ENCODE measurements at regions not wholly inside any gene's neighbourhood (a gene's known extent, or its start where the extent isn't known, plus 50 kb on each side); places are given as distances from the start of the nearest gene placed in this dataset.
A peak's percentile ranks its signal among the peaks of the same experiment; 100 is the strongest.

GRCh38 chr3:98982351-98982750 is 80.9 kb upstream of the DCBLD2 start:
- TF ChIP-seq SPI1 (IDR thresholded peaks at IDR 0.05; ENCODE audit: low read depth, low read length) = no peak
- TF ChIP-seq PAX5 (IDR thresholded peaks at IDR 0.05; ENCODE audit: insufficient read depth, low read length, severe bottlenecking) = no peak
- no peak for TF ChIP-seq POLR2A (IDR thresholded peaks at IDR 0.05; ENCODE audit: low read depth, low read length)
- TF ChIP-seq POU2F2 (IDR thresholded peaks at IDR 0.05; ENCODE audit: low read depth, low read length) = no peak
- no peak for TF ChIP-seq TAF1 (IDR thresholded peaks at IDR 0.05; ENCODE audit: low read depth, low read length)
- TF ChIP-seq POLR2AphosphoS5 (IDR thresholded peaks at IDR 0.05; ENCODE audit: low read depth, low read length) = no peak
- no peak for DNase-seq (ENCODE audit: insufficient read length, low spot score)
- no peak for FAIRE-seq

GRCh38 chr3:98980915-98981596 is 79.6 kb upstream of the DCBLD2 start:
- peak; percentile 72 for FAIRE-seq
- TF ChIP-seq POLR2AphosphoS5 (IDR thresholded peaks at IDR 0.05; ENCODE audit: low read depth, low read length) = no peak
- TF ChIP-seq PAX5 (IDR thresholded peaks at IDR 0.05; ENCODE audit: insufficient read depth, low read length, severe bottlenecking) = no peak
- TF ChIP-seq POU2F2 (IDR thresholded peaks at IDR 0.05; ENCODE audit: low read depth, low read length) = 0 out of 2 replicates have a peak, but pooled peaks have one; percentile 19
- TF ChIP-seq SPI1 (IDR thresholded peaks at IDR 0.05; ENCODE audit: low read depth, low read length) = no peak
- TF ChIP-seq POLR2A (IDR thresholded peaks at IDR 0.05; ENCODE audit: low read depth, low read length) = no peak
- peak; percentile 2 for DNase-seq (ENCODE audit: insufficient read length, low spot score)

- no peak for TF ChIP-seq POLR2A (IDR thresholded peaks at IDR 0.05; ENCODE audit: low read depth, low read length)
- TF ChIP-seq POU2F2 (IDR thresholded peaks at IDR 0.05; ENCODE audit: low read depth, low read length) = no peak
- DNase-seq (ENCODE audit: insufficient read length, low spot score) = no peak
- FAIRE-seq = peak; percentile 35
Measured at GRCh38 chr3:98979296-98979695, 77.8 kb upstream of the DCBLD2 start.

GRCh38 chr3:98978068-98978811 is 76.7 kb upstream of the DCBLD2 start:
- FAIRE-seq = no peak
- TF ChIP-seq TAF1 (IDR thresholded peaks at IDR 0.05; ENCODE audit: low read depth, low read length) (no peak), SPI1 (IDR thresholded peaks at IDR 0.05; ENCODE audit: low read depth, low read length) (no peak), PAX5 (IDR thresholded peaks at IDR 0.05; ENCODE audit: insufficient read depth, low read length, severe bottlenecking) (no peak), POLR2AphosphoS5 (IDR thresholded peaks at IDR 0.05; ENCODE audit: low read depth, low read length) (no peak), POU2F2 (IDR thresholded peaks at IDR 0.05; ENCODE audit: low read depth, low read length) (no peak), POLR2A (IDR thresholded peaks at IDR 0.05; ENCODE audit: low read depth, low read length) (no peak)
- DNase-seq (ENCODE audit: insufficient read length, low spot score) = no peak

- peak; percentile 82 for FAIRE-seq
Measured at GRCh38 chr3:98977520-98977919, 76.0 kb upstream of the DCBLD2 start.

GRCh38 chr3:98974442-98974841 is 72.9 kb upstream of the DCBLD2 start:
- FAIRE-seq (no peak), DNase-seq (ENCODE audit: insufficient read length, low spot score) (no peak)
- TF ChIP-seq TAF1 (IDR thresholded peaks at IDR 0.05; ENCODE audit: low read depth, low read length) = no peak
- TF ChIP-seq POU2F2 (IDR thresholded peaks at IDR 0.05; ENCODE audit: low read depth, low read length) = no peak

More at GRCh38 chr3:98977520-98977919, 76.0 kb upstream of the DCBLD2 start:
- TF ChIP-seq POLR2A (IDR thresholded peaks at IDR 0.05; ENCODE audit: low read depth, low read length) (no peak), PAX5 (IDR thresholded peaks at IDR 0.05; ENCODE audit: insufficient read depth, low read length, severe bottlenecking) (no peak), POLR2AphosphoS5 (IDR thresholded peaks at IDR 0.05; ENCODE audit: low read depth, low read length) (no peak), SPI1 (IDR thresholded peaks at IDR 0.05; ENCODE audit: low read depth, low read length) (no peak), POU2F2 (IDR thresholded peaks at IDR 0.05; ENCODE audit: low read depth, low read length) (no peak)
- peak; percentile 6 for DNase-seq (ENCODE audit: insufficient read length, low spot score)

- no peak for TF ChIP-seq SPI1 (IDR thresholded peaks at IDR 0.05; ENCODE audit: low read depth, low read length)
- no peak for TF ChIP-seq POLR2AphosphoS5 (IDR thresholded peaks at IDR 0.05; ENCODE audit: low read depth, low read length)
- TF ChIP-seq POLR2A (IDR thresholded peaks at IDR 0.05; ENCODE audit: low read depth, low read length) = no peak
- TF ChIP-seq POU2F2 (IDR thresholded peaks at IDR 0.05; ENCODE audit: low read depth, low read length) = no peak
- no peak for TF ChIP-seq PAX5 (IDR thresholded peaks at IDR 0.05; ENCODE audit: insufficient read depth, low read length, severe bottlenecking)
- no peak for TF ChIP-seq TAF1 (IDR thresholded peaks at IDR 0.05; ENCODE audit: low read depth, low read length)
- no peak for FAIRE-seq
- DNase-seq (ENCODE audit: insufficient read length, low spot score) = no peak
Measured at GRCh38 chr3:98972720-98973119, 71.2 kb upstream of the DCBLD2 start.

- TF ChIP-seq POLR2A (IDR thresholded peaks at IDR 0.05; ENCODE audit: low read depth, low read length) = no peak
- TF ChIP-seq POLR2AphosphoS5 (IDR thresholded peaks at IDR 0.05; ENCODE audit: low read depth, low read length) = no peak
- TF ChIP-seq SPI1 (IDR thresholded peaks at IDR 0.05; ENCODE audit: low read depth, low read length) = no peak
- no peak for TF ChIP-seq TAF1 (IDR thresholded peaks at IDR 0.05; ENCODE audit: low read depth, low read length)
- no peak for TF ChIP-seq PAX5 (IDR thresholded peaks at IDR 0.05; ENCODE audit: insufficient read depth, low read length, severe bottlenecking)
- no peak for TF ChIP-seq POU2F2 (IDR thresholded peaks at IDR 0.05; ENCODE audit: low read depth, low read length)
- FAIRE-seq (no peak), DNase-seq (ENCODE audit: insufficient read length, low spot score) (no peak)
Measured at GRCh38 chr3:98972155-98972554, 70.7 kb upstream of the DCBLD2 start.

GRCh38 chr3:98971169-98971681 is 69.7 kb upstream of the DCBLD2 start:
- FAIRE-seq = no peak
- DNase-seq (ENCODE audit: insufficient read length, low spot score) = no peak
- TF ChIP-seq POU2F2 (IDR thresholded peaks at IDR 0.05; ENCODE audit: low read depth, low read length) (no peak), POLR2AphosphoS5 (IDR thresholded peaks at IDR 0.05; ENCODE audit: low read depth, low read length) (no peak), SPI1 (IDR thresholded peaks at IDR 0.05; ENCODE audit: low read depth, low read length) (no peak), PAX5 (IDR thresholded peaks at IDR 0.05; ENCODE audit: insufficient read depth, low read length, severe bottlenecking) (no peak), TAF1 (IDR thresholded peaks at IDR 0.05; ENCODE audit: low read depth, low read length) (no peak), POLR2A (IDR thresholded peaks at IDR 0.05; ENCODE audit: low read depth, low read length) (no peak)
